OCI-LY1 (cell line): ENCODE measurements at regions not wholly inside any gene's neighbourhood (a gene's known extent, or its start where the extent isn't known, plus 50 kb on each side); places are given as distances from the start of the nearest gene placed in this dataset.

Source experiments
- CTCF ChIP-seq: fragments of 200-600 bp; sonication (generic), shearing (Covaris generic); IDR thresholded peaks from 2 replicates; pipeline ENCODE4 v1.5.1; 2017; ENCODE audit warnings: mild to moderate bottlenecking, antibody characterized with exemption, low read length, moderate library complexity, mixed read lengths
- EZH2 ChIP-seq: fragments of 200-600 bp; sonication (generic), shearing (Covaris generic); IDR thresholded peaks from 2 replicates; pipeline ENCODE4 v1.8.0; 2017; ENCODE audit warnings: borderline replicate concordance, mixed run types, mild to moderate bottlenecking, antibody characterized with exemption, low read length, moderate library complexity, mixed read lengths

- TF ChIP-seq CTCF, result no peak
- TF ChIP-seq EZH2, result no peak
Observed at GRCh38 chr5:174340226-174340625, 294.7 kb downstream of the NSG2 start.
